Ectodermal cell (in vitro differentiated cells): ENCODE measurements at regions not wholly inside any gene's neighbourhood (a gene's known extent, or its start where the extent isn't known, plus 50 kb on each side); places are given as distances from the start of the nearest gene placed in this dataset.

ENCODE experiments used
- H3K27ac ChIP-seq: 2 replicates; pipeline ENCODE4 v1.7.0; 2013; ENCODE audit warnings: mild to moderate bottlenecking, low read depth, low read length; ENCODE audit not compliant: insufficient read depth, poor library complexity, severe bottlenecking
- H3K27me3 ChIP-seq: 2 replicates; pipeline ENCODE4 v1.7.0; 2013; ENCODE audit warnings: mild to moderate bottlenecking, low read length; ENCODE audit not compliant: insufficient read depth, control insufficient read depth, poor library complexity, severe bottlenecking
- H3K36me3 ChIP-seq: one replicate; pipeline ENCODE4 v1.7.0; 2013; ENCODE audit warnings: low read length; ENCODE audit not compliant: control insufficient read depth, insufficient read depth
- H3K4me1 ChIP-seq: one replicate; pipeline ENCODE4 v1.7.0; 2013; ENCODE audit warnings: low read length; ENCODE audit not compliant: control insufficient read depth, insufficient read depth
- H3K4me3 ChIP-seq: 2 replicates; pipeline ENCODE4 v1.7.0; 2013; ENCODE audit warnings: low read depth, low read length, control low read depth; ENCODE audit not compliant: insufficient read depth
- H3K9me3 ChIP-seq: 2 replicates; pipeline ENCODE4 v1.7.0; 2013; ENCODE audit warnings: mild to moderate bottlenecking, low read length, moderate library complexity; ENCODE audit not compliant: control insufficient read depth
- WGBS, 2 experiments: methylation state at CpG; one replicate each; pipeline ENCODE4 v1.1.7; 2013; ENCODE audit warnings: missing lambda C conversion rate in 2 of 2; 5-methylcytosine and 5-hydroxymethylcytosine counted together

DNA sequence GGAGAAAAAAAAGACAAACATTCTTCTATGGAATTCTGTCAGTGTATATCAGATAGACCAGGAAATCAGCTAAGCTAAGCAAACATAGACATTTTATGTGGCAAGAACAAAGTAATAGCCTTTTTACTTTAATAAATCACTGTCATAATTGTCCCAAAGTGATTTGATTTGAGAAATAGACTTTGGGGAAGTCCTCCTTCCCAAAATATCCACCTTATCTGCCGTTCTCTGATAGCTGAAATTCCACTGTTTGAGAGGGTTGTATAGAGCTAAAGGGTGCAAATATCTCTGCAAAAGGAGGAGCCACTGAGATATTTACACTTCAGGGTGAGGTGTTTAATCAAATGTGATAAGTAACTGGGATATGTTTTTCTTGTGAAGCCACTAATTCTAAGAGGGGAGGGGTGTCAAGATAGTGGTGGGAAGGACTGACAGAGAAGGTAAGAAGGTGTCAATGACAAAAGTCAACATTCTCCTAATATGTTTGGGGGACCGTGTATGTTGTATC, 544.4 kb upstream of the JAG1 start:
- WGBS, 2 experiments = 96 to 100% methylated on average over 2 of the region's 2 CpGs

DNA sequence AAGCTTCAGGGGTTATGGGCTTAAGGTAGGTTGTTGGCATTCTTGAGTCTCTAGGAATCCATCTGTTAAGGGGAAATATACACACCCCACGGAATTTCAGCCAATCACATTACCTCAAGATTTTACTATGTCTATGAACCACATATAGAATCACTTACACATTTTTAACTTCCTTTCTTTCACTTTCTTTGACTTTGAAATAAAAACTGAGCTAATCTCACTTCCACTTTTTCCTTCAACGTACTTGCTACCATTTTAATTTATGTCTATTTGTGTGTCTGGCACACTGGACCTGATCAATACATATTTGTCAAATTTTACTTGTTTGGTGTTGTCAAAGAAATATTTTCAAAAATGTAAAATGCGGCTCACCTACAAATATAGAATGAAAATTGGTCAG, 545.4 kb upstream of the JAG1 start:
- Histone ChIP-seq H3K27ac (no peak overlapping the region), H3K4me3 (no peak overlapping the region), H3K9me3 (no peaks in the 10 kb centered on the region), H3K4me1 (peaks cover 7% of the 10 kb centered on the region), H3K27me3 (no peaks in the 10 kb centered on the region), H3K36me3 (no peaks in the 10 kb centered on the region)
- 92 to 94% methylated on average over 2 to 3 of the region's 3 CpGs for WGBS, 2 experiments

More for the DNA sequence above, 544.4 kb upstream of the JAG1 start:
- no peak overlapping the region for H3K4me3 ChIP-seq
- H3K27ac ChIP-seq = no peak overlapping the region
- H3K27me3 ChIP-seq = no peaks in the 10 kb centered on the region
- no peaks in the 10 kb centered on the region for H3K9me3 ChIP-seq
- H3K36me3 ChIP-seq = no peaks in the 10 kb centered on the region
- H3K4me1 ChIP-seq = peaks cover 7% of the 10 kb centered on the region

DNA sequence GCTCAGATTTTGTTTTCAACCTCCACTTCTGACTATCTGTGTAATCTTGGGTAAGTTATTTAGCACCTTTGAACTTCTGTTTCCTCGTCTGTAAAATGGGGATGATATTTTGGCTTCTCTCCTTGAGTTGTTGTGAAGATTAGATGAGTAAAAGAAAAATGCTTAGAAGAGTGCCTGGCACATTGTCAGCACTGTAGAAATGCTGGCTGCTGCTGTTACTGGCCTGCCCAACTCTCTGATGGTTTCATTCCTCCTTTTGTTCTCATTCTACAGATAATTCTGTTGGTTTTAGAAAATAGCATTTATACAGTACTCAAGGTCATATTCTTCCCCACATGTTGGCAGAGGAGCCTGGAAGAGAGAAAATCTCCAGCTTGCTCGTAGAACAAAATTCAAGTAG, 547.2 kb upstream of the JAG1 start:
- H3K36me3 ChIP-seq = no peaks in the 10 kb centered on the region
- no peak overlapping the region for H3K27ac ChIP-seq
- H3K27me3 ChIP-seq = no peaks in the 10 kb centered on the region
- no peaks in the 10 kb centered on the region for H3K4me1 ChIP-seq
- H3K4me3 ChIP-seq = no peak overlapping the region
- WGBS, 2 experiments = 84 to 85% methylated on average over 2 of the region's 2 CpGs
- H3K9me3 ChIP-seq = no peaks in the 10 kb centered on the region

DNA sequence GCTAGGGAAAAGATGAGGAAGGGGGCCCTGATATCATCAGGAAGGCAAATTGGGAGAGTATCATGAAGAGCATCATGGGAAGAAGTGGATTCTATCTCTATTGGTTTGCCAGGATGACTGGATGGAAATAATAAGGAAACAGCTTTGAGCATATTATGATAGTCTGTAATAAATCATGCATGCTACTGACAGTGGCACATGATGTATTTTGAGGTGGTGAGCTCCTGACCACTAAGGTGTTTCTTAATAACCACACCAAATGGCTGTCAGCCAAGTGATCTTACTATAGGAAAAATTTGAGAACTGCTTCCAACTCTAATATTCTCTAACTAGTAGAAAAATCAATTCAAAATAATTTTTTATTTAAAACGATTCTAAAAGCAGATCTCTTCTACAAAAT, 548.4 kb upstream of the JAG1 start:
- H3K36me3 ChIP-seq = no peaks in the 10 kb centered on the region
- H3K9me3 ChIP-seq = no peaks in the 10 kb centered on the region
- no peak overlapping the region for H3K27ac ChIP-seq
- no peaks in the 10 kb centered on the region for H3K27me3 ChIP-seq
- 83 to 100% methylated on average over 1 of the region's 1 CpG for WGBS, 2 experiments
- no peaks in the 10 kb centered on the region for H3K4me1 ChIP-seq
- H3K4me3 ChIP-seq = no peak overlapping the region

DNA sequence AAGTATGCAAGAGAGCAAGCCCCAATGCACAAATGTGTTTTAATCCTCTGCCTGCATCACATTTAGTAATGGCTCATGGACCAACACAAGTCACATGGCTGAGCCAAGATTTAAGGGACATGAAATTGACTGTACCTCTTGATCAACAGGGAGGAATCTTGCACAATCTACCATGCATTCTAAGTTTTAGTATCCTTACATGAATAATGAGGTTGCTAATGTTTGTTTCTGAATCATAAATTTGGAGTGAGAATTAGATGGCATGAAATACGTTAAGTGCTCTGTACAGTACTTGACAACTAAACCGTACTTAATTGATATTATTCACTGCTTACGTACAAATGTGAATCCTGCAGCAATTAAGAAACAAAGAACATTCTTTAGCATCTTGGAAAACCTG, 553.8 kb upstream of the JAG1 start:
- H3K4me3 ChIP-seq = no peak overlapping the region
- H3K36me3 ChIP-seq = no peaks in the 10 kb centered on the region
- H3K27ac ChIP-seq = no peak overlapping the region
- H3K4me1 ChIP-seq = no peaks in the 10 kb centered on the region
- WGBS, 2 experiments = 96 to 98% methylated on average over 3 of the region's 3 CpGs
- no peaks in the 10 kb centered on the region for H3K9me3 ChIP-seq
- H3K27me3 ChIP-seq = no peaks in the 10 kb centered on the region

DNA sequence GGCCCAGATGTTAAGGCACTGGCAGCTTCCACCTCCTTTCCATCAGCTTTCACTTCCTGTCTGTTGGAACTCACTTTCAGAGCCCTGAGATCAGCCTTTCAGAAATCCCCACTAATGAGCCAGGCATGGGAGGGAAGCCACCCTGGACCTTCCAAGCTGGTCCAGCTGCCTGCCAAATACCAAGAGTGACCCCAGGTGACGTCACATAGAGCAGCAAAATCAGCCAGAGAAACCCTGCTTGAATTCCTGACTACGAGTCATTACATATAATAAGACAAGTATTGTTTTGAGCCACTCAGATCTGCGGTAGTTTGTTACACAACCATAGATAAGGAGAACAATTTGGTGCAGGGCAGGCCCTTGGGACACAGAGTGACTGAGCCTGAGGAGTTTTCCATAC, 556.0 kb upstream of the JAG1 start:
- no peak overlapping the region for H3K4me3 ChIP-seq
- 84 to 86% methylated on average over 2 to 3 of the region's 3 CpGs for WGBS, 2 experiments
- peaks cover 7% of the 10 kb centered on the region for H3K4me1 ChIP-seq
- no peaks in the 10 kb centered on the region for H3K9me3 ChIP-seq
- H3K27ac ChIP-seq = no peak overlapping the region
- H3K27me3 ChIP-seq = no peaks in the 10 kb centered on the region
- H3K36me3 ChIP-seq = no peaks in the 10 kb centered on the region

DNA sequence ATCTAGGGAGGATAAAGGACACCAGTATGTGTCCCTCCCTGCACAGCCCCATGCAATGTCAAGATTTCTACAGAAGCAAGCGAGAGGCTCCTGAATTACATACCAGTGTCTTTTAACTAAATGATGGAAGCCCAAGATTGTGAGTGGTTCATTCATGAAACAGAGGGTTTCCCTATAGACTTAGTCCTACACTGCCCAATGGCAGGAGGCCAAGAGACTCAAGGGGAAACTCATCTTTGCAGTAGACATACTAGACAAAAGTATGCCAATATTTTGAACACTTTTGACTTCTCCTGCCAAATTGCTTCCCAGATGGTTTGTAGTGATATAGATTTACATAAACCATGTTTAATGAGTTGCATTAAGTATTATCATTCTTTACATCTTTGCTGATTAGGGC, 557.2 kb upstream of the JAG1 start:
- H3K36me3 ChIP-seq = no peaks in the 10 kb centered on the region
- WGBS, 2 experiments = 90 to 100% methylated on average over 1 of the region's 1 CpG
- no peak overlapping the region for H3K4me3 ChIP-seq
- no peaks in the 10 kb centered on the region for H3K27me3 ChIP-seq
- peaks cover 7% of the 10 kb centered on the region for H3K4me1 ChIP-seq
- H3K27ac ChIP-seq = no peak overlapping the region
- H3K9me3 ChIP-seq = no peaks in the 10 kb centered on the region

DNA sequence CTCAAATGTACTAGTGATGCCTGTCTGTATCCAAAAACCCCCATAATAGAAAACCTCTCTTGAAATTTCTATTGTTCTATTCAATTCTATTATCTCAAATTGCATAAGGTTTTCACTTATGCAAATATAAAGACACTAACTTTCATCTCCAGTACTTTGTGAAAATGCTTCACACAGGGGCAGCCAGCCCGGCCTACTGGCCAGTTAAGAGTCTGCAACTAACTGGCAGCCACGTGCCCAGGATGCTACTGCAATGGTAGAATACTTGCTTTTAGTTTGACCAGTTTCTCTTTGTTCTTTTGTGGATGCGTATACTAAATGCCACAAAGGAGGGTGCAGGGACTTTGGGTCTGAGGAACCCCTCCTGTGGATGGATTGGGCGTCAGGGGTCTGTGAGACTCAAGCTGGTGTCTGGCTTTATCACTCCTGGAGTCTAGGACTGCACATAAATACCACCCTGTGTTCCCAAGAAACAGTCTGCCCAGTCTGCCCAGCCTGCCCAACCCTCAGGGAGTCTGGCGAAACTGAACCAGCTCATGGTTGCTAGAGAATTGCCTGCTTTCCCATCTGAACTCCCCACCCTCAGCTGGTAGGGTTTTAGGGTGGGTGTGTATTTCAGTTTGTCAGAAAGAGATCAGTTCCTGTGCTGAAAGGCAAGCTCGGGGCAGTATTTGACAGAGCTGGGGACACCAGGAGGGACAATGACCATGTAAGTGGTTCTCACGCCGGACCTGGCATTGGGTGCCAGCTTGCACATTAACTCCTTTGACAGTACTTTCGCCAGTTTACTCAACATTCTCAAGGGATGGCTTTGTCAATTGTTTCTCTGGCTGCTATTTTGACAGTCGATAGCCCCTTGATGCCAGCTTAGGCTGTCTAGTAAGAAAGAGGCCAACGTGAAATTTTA, 558.2 kb upstream of the JAG1 start:
- no peaks in the 10 kb centered on the region for H3K36me3 ChIP-seq
- no peaks in the 10 kb centered on the region for H3K27me3 ChIP-seq
- H3K4me1 ChIP-seq = peaks cover 7% of the 10 kb centered on the region
- H3K4me3 ChIP-seq = no peak overlapping the region
- no peaks in the 10 kb centered on the region for H3K9me3 ChIP-seq
- WGBS, 2 experiments = 92 to 96% methylated on average over 11 of the region's 11 CpGs
- no peak overlapping the region for H3K27ac ChIP-seq

DNA sequence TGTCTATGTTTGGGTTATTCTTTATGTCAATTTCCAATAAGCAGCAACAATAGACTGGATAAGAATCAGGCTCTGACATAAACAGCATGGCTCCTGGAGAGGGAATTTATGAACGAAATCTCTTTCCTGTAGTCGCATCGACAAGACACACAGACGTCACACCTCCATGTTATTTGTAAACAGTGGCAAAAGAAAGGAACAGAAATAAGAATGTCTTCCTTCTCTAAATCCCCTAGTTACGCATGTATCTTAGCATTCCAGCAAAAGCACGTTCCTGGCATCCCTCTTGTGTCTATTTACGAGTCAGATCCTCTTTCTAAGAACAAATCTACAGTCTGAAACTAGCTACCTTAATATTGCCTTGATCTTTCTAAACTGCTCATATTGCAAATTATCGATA, 559.1 kb upstream of the JAG1 start:
- WGBS, 2 experiments = 93% methylated on average over 8 of the region's 8 CpGs
- Histone ChIP-seq H3K36me3 (no peaks in the 10 kb centered on the region), H3K27ac (no peak overlapping the region), H3K4me3 (no peak overlapping the region), H3K4me1 (peaks cover 7% of the 10 kb centered on the region), H3K9me3 (no peaks in the 10 kb centered on the region), H3K27me3 (no peaks in the 10 kb centered on the region)

DNA sequence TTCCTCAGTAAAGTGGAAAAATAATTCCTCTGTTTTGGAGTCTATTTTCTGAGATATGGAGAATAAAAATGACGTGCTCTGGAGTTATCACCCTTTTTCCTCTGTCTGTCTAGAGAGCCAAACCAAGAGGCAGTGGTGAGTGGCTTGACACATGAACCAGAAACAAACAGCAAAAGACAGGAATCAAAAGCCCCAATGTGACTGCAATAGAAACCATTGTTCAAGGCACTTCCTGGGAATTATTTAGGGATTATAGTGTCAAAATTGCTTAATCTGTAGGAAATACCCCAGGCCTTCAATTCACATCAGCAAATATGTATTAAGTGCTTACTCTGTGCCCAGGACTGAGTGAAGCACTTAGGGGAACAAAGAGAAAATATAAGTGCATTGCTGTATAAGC, 560.4 kb upstream of the JAG1 start:
- 81 to 92% methylated on average over 1 of the region's 1 CpG for WGBS, 2 experiments
- Histone ChIP-seq H3K4me1 (peaks cover 7% of the 10 kb centered on the region), H3K9me3 (no peaks in the 10 kb centered on the region), H3K4me3 (no peak overlapping the region), H3K36me3 (no peaks in the 10 kb centered on the region), H3K27me3 (no peaks in the 10 kb centered on the region), H3K27ac (no peak overlapping the region)
